ENCODE measurements at regions not wholly inside any gene's neighbourhood (a gene's known extent, or its start where the extent isn't known, plus 50 kb on each side); places are given as distances from the start of the nearest gene placed in this dataset.

GRCh38 chr2:116891191-116891590 lies 923.3 kb upstream of the DDX18 start:
- no peaks in the 10 kb centered on the region for H3K27me3 ChIP-seq (replicated peaks in 1 of 4; ENCODE audit: control insufficient read depth in 3 of 4, extremely low read depth in 1 of 4, insufficient read depth in 3 of 4, low read length in 3 of 4)
- FAIRE-seq: no peak
- H3K23me2 ChIP-seq (ENCODE audit: low read depth, low read length): no peaks in the 10 kb centered on the region
- H3K36me3 ChIP-seq (ENCODE audit: control insufficient read depth in 2 of 4, insufficient read depth in 4 of 4, low read length in 3 of 4): no peaks in the 10 kb centered on the region
- no peak overlapping the region for H2BK20ac ChIP-seq (ENCODE audit: low read length)
- no peak overlapping the region for H2BK5ac ChIP-seq (ENCODE audit: low read depth, low read length)
- no peak overlapping the region for H3K4me3 ChIP-seq (ENCODE audit: extremely low read depth in 1 of 4, insufficient read depth in 2 of 4, low read depth in 3 of 4, low read length in 4 of 4)
- no peaks in the 10 kb centered on the region for H3K79me1 ChIP-seq (ENCODE audit: low read depth, low read length)
- ChIA-PET CTCF (ENCODE audit: partially characterized antibody) (no interaction called here), POLR2A (ENCODE audit: partially characterized antibody) (no interaction called here)
- H3K4me1 ChIP-seq (replicated peaks in 1 of 4; ENCODE audit: control insufficient read depth in 3 of 4, insufficient read depth in 4 of 4, low read length in 3 of 4): no peaks in the 10 kb centered on the region
- no peak overlapping the region for H3K23ac ChIP-seq (ENCODE audit: insufficient read length)
- peaks cover 8 to 15% of the 10 kb centered on the region in 2 experiments for H3K9me3 ChIP-seq (ENCODE audit: insufficient read depth in 2 of 2, low read depth in 1 of 2, low read length in 1 of 2)
- no peak overlapping the region for H3K56ac ChIP-seq (replicated peaks; ENCODE audit: insufficient read length, low read depth, low read length)
- no peak for DNase-seq (ENCODE audit: low read depth in 1 of 2, low spot score in 2 of 2)
- no peaks in the 10 kb centered on the region for H3K79me2 ChIP-seq (ENCODE audit: control insufficient read depth in 1 of 2, insufficient read depth in 2 of 2, low read length in 2 of 2)
- H4K5ac ChIP-seq (ENCODE audit: insufficient read length, low read depth, low read length): no peak overlapping the region
- no peak overlapping the region for H2AK5ac ChIP-seq (ENCODE audit: low read depth, low read length)
- no peak for TF ChIP-seq CBX5 (IDR thresholded peaks at IDR 0.05; ENCODE audit: low read depth, low read length)
- TF ChIP-seq GTF2F1 (IDR thresholded peaks at IDR 0.05; ENCODE audit: borderline replicate concordance, low read depth, low read length): no peak
- TF ChIP-seq CTBP2 (IDR thresholded peaks at IDR 0.05; ENCODE audit: borderline replicate concordance, insufficient read depth, insufficient read length, low read length): no peak
- TF ChIP-seq RAD21 (IDR thresholded peaks at IDR 0.05 in 1 of 2, conservative IDR thresholded peaks at IDR 0.05 in 1 of 2; ENCODE audit: low read depth in 2 of 2, low read length in 2 of 2): no peak
- no peak for TF ChIP-seq CEBPB (IDR thresholded peaks at IDR 0.05; ENCODE audit: low read depth, low read length)
- TF ChIP-seq SAP30 (IDR thresholded peaks at IDR 0.05; ENCODE audit: insufficient read depth, insufficient replicate concordance, low read length): no peak
- no peak for TF ChIP-seq EP300 (IDR thresholded peaks at IDR 0.05; ENCODE audit: borderline replicate concordance in 1 of 2, low read depth in 2 of 2, low read length in 2 of 2)
- no peak for TF ChIP-seq TAF7 (optimal IDR thresholded peaks at IDR 0.05; ENCODE audit: borderline replicate concordance, low read depth, low read length)
- no peak for TF ChIP-seq SIN3A (conservative IDR thresholded peaks at IDR 0.05 in 1 of 2, IDR thresholded peaks at IDR 0.05 in 1 of 2; ENCODE audit: low read depth in 1 of 2, low read length in 2 of 2)
- no peak for TF ChIP-seq ASH2L (IDR thresholded peaks at IDR 0.05; ENCODE audit: low read length)
- TF ChIP-seq BRCA1 (IDR thresholded peaks at IDR 0.05; ENCODE audit: low read depth, low read length): no peak
- no peak for TF ChIP-seq RNF2 (IDR thresholded peaks at IDR 0.05; ENCODE audit: borderline replicate concordance, low read depth, low read length, missing control alignments, poor library complexity, severe bottlenecking)
- H3K14ac ChIP-seq (ENCODE audit: insufficient read length): no peak overlapping the region
- H2BK120ac ChIP-seq (replicated peaks; ENCODE audit: low read depth, low read length): no peak overlapping the region
- no peak overlapping the region for H4K91ac ChIP-seq (replicated peaks; ENCODE audit: insufficient read length, low read length)
- no peak overlapping the region for H3K9ac ChIP-seq (replicated peaks in 1 of 4; ENCODE audit: extremely low read depth in 1 of 4, low read depth in 3 of 4, low read length in 3 of 4)
- no peak overlapping the region for H3K4me2 ChIP-seq (ENCODE audit: insufficient read depth in 1 of 2, low read depth in 2 of 2, low read length in 2 of 2)
- WGBS, 2 experiments (ENCODE audit: extremely low coverage in 1 of 2, insufficient coverage in 1 of 2, insufficient read length in 1 of 2, insufficient replicate concordance in 2 of 2, low coverage in 1 of 2, low lambda C conversion rate in 2 of 2, missing lambda C conversion rate in 1 of 2): 97% methylated on average over 1 of the region's 1 CpG; no CpG with 5 or more reads in 1 of the 2 experiments
- H2BK15ac ChIP-seq (ENCODE audit: low read length): no peak overlapping the region
- H2AFZ ChIP-seq (ENCODE audit: low read length): no peak overlapping the region
- no peaks in the 10 kb centered on the region for H4K20me1 ChIP-seq (replicated peaks in 1 of 2; ENCODE audit: control insufficient read depth in 1 of 2, insufficient read depth in 2 of 2, low read length in 2 of 2)
- H3K27ac ChIP-seq (ENCODE audit: low read depth, low read length): no peak overlapping the region
- no peak overlapping the region for H3K4ac ChIP-seq (replicated peaks; ENCODE audit: insufficient read length, low read depth, low read length)
- H4K8ac ChIP-seq (ENCODE audit: extremely low read depth, insufficient read depth, low read length): no peak overlapping the region
- H2BK12ac ChIP-seq (ENCODE audit: low read depth, low read length): no peak overlapping the region
- H3K18ac ChIP-seq (ENCODE audit: extremely low read depth, low read length): no peak overlapping the region
